GM23248 (cell line): ENCODE measurements at regions not wholly inside any gene's neighbourhood (a gene's known extent, or its start where the extent isn't known, plus 50 kb on each side); places are given as distances from the start of the nearest gene placed in this dataset.

Experiments
- EZH2 ChIP-seq: fragments of 200-600 bp; sonication (generic); IDR thresholded peaks from 2 replicates; pipeline ENCODE4 v1.6.1; 2018; ENCODE audit warnings: antibody characterized with exemption, mild to moderate bottlenecking; ENCODE audit not compliant: insufficient read depth, poor library complexity, severe bottlenecking
- EZH2phosphoT487 ChIP-seq: fragments of 200-600 bp; sonication (generic); IDR thresholded peaks from 2 replicates; pipeline ENCODE4 v1.6.1; 2018; ENCODE audit warnings: antibody characterized with exemption, moderate library complexity, mild to moderate bottlenecking, low read depth; ENCODE audit not compliant: insufficient read depth

GRCh38 chr10:118239236-118239630, 102.9 kb downstream of the FAM204A start:
- no peak for TF ChIP-seq EZH2phosphoT487
- no peak for TF ChIP-seq EZH2
